ENCODE measurements at regions not wholly inside any gene's neighbourhood (a gene's known extent, or its start where the extent isn't known, plus 50 kb on each side); places are given as distances from the start of the nearest gene placed in this dataset.
"Not testable (repeated sequence)": the region's sequence is repeated elsewhere in the genome, so short reads cannot be mapped to it uniquely, and the experiment has no call there.

DNA sequence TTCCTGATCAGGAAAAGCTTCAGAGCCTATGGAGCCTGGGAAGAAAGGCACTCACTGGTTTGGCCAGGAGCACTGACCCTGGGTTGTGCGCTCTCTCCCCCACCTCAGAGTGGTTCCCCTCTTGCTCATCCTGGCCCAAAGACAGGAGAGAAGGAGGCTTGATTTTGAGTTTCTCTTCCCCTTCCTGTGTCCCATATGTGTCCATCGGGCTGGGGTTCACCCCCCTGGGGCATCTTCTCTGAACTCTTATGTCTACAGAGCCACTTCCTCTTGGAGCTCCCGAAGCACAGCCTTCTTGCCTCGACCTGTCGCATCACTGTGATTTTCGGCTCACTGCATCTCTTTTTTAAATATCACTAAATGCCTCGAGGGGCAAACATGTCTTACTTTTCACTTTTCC is 692.3 kb downstream of the RNF144A start:
- DNase-seq: no peak

DNA sequence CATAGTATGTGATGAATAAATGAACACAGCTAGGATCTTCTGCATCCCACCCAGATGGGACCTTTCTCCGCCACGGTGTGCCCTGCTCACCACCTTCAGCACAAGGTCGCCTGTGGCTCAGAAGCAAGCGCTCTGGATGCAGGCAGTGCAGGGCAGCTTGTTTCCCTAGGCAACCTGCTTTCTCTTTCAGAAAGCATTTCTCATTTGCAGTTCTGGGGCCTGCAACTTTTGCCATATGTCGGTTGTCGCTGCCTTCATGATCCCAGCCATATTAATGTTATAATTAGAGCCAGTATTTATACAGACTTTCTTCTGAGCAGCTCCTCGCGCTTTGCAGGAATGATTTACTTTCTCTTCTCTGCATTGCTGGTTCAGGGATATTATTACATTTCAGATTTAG is 692.8 kb downstream of the RNF144A start:
- no peak for DNase-seq

DNA sequence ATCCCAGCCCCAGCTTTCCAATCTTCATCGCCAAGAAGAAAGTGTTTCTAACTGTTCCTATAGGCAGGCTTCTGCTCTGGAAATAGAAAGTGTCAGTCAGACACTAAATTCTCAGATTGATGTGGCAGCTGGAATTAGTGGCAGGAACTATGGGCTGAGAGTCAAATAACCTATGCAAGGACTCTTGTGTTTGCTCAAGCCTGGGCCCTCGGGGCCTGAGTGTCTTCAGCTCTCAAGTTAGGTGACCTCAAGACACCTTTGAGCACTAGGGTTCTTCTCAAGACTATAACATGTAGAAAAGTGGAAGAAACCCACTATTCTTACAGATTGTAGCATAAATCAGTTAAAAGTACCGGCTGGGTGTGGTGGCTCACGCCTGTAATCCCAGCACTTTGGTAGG is 694.5 kb downstream of the RNF144A start:
- no peak for DNase-seq

DNA sequence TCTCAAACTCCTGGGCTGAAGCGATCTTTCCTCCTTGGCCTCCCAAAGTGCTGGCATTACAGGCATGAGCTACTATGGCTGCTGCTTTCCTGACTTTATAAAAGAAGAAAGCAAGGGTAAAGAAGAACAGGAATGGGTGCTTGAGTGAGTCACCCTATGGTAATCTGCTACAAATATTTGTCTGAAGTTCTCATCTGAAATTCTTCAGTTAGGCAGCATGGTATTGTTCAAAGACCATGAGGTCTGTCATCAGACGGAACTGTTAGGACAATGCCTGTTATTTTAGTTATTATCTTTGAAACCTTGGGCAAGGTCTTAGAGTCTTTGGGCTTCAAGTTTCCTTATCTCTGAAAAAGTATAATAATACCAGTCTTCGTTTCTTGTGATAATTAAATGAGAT is 695.8 kb downstream of the RNF144A start:
- no peak for DNase-seq

DNA sequence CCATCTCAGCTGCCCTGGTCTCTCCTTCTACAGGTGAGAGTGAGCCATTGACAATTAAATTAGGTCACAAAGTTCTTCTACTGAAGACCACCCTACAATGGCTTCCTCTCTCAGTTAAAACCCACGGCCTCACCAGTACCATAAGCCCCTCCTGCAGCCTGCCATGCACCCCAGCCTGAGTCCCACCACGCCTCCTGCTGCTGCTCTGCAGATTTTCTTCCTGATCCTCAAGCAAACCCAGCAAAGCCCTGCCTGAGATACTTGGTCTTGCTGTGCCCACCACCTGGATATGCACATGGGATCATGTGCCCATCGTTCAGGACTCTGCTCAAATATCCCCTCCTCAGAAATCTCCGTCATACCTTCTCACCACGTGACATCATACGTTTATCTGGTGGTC is 696.6 kb downstream of the RNF144A start:
- DNase-seq: no peak

DNA sequence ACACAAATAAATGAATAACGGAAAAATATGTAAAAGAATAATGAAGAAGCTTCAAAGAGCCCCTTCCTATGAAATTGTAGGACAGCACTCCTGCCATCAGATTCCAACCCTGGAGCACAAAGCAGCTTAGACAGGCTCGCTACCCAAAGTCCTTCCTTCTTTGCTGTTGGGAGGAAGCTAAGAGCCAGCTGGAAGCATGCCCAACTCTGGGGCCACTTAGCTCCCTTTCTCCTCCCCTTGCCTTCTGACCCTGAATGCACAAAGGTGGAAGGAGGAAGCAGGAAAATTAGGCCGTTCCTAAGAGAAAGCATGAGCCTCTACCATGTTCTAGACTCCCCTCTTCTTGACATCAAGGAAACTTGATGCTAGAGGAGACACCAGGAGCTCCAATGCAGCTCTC is 700.8 kb downstream of the RNF144A start:
- no peak for DNase-seq

DNA sequence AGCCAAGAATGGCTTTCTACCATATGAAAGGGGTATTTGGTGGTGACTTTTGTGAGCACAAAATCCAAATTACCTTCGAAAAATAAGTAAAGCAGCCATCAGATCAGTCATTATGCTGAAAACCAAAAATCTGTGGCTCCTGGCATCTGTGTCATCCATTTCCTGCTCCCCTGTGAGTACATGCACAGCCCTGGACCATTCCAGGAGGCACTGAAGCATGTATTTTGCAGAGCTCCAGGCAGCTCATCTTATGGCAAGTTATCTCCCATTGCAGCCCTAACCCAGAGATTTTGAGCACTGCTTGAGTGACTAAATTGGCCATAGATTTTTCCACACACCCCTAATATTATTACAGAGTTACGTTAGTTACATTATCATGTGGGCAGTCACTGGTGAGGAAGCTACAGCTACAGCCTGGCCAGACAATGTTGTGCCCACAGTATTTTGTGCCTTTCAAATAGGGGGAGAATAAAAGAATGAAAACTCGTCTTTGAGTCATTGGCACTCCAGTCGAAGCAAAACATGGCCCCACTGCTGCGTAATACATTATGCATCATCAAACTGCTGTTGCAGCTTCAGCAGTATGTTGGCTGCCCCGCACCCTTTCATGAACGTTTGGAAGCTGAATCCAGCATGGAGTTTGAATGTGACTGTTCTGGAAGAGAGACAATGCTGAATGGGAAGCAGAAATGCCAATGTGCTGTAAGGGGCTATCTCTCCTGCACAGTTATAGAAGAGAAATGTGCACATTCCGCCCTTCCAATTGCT is 702.2 kb downstream of the RNF144A start:
- DNase-seq: no peak

DNA sequence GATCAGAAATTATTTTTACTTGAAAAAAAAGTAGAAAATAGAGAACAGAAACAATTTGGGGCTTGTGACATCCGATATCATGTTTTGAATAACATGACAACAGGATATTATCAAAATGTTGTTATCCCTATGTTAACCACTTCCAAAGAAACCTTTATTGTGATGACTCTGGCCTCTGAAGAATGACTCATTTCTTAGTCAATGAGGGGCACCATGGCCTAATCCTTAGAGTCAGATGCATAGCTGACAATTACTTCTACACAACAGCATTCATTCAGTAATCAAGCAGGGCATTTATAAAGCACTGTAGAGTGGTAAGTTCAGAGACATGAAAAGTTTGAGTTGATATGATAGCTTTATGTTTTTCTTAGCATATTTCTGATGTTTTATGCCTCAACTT is 703.0 kb downstream of the RNF144A start:
- no peak for DNase-seq

DNA sequence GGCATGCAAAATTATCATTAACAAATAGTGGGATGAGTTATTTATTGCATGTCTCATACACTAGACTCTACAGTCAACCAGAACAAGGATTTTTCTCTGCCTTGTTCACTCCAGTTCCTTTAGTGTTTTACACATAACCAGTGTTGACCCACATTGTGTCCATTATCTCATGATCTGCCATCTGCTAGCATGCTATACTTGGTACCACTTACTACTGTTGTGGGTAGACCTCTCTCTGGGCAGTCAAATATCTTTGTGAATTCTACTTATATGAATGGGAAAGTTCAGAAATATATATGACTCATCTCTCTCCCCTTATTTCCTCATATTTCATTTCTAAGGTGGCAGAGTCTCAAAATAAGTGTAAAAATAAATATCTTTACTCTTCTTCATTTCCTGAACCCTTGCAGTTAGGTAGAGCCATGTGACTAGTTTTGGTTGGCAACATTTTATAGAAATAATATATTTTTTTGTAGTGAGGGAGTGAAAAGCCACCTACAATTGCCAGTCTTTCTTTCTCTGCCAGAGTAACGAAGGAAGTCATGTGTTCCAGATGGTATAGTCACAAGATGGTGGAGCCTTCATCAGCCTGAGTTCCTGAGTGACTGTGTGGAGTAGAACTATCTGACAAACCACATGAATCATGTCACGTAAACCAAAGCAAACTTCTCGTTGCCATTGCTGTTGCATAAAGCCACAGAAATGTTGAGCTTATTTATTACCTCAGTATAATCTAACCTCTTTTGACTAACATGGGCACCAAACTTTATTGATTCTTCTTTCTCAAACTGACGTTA is 704.0 kb downstream of the RNF144A start:
- no peak for DNase-seq

DNA sequence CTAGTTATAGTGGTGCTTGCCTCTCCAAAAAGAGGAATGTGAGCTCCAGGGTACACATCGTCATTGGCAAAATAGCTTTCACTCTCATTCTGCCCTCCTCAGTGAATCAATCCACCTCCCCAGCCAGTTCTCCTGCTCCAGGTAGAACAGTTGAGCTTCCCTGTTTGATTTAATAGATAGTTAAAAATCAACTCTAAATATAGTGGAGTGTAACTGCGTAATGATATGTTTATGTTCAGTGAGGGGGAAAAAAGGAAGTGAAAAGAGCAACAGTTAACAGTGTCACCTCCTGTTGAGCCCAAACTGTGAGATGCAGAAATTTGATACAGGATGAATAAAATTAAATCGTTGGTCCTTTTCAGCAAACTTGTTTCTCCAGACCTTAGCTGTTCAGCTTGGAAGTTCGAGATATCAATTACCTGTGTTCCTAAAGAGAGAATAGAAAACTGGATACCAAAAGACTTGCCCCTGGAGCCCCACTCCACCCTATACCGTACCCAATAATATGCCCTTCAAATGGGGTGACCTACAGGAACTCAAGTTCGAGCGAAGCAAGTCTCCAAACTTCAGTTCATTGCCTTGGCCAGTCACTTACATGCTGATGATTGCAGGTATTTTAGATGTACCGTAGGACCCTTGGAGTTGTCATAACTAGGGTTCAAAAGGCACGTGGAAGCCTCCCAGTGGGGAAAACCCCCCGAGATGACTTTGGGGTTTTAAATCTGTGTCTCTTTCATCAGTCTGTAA is 708.4 kb downstream of the RNF144A start:
- no peak for DNase-seq

DNA sequence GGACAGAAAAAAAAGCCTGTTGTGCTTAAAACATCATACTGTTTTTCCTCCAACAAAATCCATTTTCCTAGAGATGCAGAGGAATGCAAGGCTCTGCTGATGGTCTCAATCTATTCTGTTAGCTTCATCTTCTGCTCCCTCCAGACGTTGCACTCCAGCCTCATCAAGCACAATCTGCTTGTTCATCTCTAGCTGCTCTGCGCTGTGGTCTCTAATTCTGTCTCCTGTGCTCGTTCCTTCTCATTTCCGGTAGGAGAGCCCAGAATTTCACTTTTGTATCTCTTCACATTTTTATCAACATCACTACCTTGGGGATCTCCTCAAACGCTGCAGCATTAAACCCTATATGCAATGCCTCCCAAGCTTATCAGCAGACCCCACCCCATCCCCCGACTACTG is 708.9 kb downstream of the RNF144A start:
- DNase-seq: no peak

DNA sequence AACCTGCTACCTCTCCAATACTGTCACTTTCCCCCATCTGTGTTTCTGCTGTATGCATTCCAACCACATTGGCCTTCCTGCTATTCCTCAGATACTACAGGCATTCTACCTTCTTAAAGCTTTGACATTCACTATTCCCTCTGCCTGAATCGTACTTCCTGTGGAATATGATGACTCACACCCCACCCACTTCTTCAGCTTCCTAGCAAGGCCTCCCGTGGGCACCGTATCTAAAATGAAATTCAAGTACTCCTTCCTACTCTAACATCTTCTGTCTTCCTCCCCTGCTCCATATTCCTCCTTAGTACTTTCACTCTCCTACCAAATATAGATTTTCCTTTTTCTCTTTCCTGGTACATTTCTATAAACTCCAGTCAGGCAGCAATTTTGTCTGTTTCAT is 710.4 kb downstream of the RNF144A start:
- DNase-seq: no peak

DNA sequence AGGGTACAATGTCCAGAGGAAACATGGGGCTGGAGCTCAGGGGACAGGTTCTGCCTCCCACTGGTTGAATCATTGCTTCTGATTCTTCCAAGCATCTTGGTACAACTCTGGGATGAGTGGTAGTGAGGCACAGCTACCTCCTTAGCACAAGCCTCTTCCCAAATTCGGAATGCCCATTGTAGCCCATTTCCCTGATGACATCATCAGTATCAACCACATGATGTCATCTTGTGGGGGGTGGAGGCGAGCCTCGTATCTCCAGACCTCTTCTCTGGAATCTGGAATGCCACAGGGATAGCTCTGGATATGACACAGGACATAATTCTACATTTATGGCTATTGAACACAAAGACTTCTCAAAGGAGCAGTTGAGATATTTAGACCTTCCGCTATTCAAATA is 715.2 kb downstream of the RNF144A start:
- no peak for DNase-seq

DNA sequence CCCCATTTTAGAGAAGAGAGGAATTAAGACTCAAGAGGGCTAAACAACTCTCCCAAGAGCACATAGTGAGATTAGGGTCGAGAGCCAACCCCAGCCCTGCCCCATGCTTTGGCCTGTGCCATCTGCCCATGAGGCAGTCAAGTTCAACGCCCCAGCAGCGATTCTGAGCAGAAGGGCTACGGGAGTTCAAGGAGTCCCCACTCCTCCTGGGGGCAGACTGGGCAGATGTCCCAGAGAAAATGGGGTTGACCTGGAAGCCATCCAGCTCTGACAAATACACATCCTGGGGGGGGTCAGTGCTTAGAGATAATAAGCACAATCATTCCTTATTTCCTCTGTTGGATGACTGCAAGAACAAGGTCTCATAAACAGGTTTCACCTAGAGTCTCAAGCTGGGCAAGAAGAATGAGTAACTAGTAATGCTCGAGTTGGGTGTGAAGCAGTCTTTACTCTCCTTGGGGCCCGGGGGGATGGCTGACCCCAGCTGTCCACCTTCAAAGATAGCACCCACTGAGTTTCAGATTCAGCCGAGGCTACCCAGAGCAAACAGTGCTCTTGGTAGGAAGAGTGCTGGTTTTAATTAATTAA is 716.4 kb downstream of the RNF144A start:
- DNase-seq: no peak

DNA sequence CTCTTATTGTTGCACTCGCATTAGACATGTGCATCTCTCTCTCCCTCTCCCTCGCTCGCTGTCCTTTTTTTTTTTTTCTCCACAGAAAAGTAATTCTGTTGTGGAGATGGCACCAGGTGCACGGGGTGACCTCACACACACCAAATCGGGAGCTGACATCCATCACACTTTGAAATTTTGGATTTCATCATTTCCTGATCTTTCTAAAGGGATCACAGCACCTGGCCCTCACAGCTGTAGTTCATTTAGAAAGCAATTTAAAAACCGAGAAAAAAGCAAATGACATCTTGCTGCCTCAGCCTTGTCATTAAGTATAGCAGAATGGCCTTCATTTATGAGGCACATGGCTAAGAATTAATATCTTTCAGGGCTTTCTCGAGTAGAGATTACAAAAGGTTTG is 717.2 kb downstream of the RNF144A start:
- DNase-seq: no peak

DNA sequence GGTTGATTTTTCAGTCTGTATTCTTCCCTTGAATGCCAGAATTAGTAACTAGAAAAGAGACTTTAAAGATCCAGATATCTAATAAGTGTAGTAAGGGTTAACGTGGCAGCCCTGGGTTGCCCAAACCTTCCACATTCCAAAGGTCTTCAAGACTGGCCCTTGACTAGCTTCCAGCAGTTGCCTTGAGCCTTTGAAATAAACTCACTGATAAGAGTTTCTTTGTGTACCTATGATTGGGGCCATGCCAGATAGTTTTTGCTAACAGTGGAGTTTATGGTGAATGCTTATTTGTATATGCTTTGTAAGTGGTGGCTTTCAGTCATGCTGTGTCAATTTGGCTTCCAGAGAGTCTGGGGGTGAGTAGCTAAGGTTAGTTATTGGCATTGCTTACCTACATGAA is 722.3 kb downstream of the RNF144A start:
- no peak for DNase-seq

DNA sequence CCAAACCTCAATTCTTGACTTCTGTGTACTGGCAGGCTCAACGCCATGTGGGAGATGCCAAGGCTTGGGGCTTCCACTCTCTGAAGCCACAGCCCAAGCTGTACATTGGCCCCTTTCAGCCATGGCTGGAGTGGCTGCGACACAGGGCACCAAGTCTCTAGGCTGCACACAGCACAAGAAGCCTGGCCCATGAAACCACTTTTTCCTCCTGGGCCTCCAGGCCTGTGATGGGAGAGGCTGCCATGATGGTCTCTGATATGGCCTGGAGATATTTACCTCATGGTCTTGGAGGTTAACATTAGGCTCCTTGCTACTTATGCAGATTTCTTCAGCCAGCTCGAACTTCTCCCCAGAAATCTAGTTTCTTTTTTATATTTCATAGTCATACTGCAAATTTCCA is 724.1 kb downstream of the RNF144A start:
- not testable (repeated sequence) for DNase-seq

DNA sequence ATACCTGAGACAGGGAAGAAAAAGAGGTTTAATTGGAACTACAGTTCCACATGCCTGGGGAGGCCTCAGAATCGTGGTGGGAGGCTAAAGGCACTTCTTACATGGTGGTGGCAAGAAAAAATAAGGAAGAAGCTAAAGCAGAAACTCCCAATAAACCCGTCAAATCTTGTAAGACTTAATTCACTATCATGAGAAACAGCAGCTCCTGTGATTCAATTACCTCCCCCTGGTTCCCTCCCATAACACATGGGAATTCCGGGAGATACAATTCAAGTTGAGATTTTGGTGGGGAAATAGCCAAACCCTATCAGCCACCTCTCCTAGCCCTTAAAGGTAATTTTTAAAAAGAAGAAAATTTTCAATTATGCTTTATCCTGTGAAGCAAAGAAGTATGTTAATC is 728.8 kb downstream of the RNF144A start:
- no peak for DNase-seq

DNA sequence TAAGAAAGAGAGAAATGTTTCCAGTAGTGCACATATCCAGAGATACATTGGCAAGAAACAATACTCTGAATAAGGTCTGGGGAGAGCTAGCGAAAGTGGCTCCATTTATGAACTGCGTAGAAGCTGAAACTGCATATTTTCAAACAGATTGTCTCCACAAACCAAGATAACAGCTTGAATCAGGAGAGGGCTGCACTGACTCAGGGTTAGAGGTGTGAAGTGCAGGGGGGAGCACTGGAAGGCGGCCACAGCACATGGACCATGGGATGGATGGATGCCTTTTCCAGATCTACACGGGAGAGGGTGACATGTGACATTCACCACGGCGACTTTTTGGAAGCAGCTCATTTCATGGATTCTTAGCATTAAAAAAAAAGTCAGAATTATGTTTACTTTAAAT is 729.4 kb downstream of the RNF144A start:
- no peak for DNase-seq

DNA sequence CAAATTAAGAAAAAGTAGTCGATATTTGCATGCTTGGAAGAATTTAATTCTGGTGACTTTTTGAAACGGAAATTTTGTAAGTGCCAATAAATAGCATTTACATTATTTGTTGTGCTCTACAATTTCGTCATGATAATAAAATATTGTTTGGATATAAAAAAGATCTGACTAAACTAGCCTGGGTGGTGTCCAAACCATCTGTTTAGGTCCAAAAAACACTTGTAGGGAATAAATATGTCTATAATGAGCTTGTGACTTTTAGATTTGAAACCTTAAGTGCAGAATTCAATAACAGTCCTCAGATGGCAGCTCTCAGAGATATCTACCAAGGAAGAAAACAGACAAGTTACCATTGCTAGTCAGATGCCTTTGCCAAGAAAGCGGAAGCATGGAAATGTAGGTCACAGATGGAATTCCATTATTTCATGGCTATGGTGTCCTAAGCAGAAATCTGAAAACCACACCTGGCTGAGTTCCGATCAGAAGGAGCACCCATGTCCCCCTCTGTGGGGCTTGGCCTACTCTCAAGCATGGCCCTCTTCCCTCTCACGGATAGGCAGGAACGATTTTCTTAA is 731.1 kb downstream of the RNF144A start:
- no peak for DNase-seq

DNA sequence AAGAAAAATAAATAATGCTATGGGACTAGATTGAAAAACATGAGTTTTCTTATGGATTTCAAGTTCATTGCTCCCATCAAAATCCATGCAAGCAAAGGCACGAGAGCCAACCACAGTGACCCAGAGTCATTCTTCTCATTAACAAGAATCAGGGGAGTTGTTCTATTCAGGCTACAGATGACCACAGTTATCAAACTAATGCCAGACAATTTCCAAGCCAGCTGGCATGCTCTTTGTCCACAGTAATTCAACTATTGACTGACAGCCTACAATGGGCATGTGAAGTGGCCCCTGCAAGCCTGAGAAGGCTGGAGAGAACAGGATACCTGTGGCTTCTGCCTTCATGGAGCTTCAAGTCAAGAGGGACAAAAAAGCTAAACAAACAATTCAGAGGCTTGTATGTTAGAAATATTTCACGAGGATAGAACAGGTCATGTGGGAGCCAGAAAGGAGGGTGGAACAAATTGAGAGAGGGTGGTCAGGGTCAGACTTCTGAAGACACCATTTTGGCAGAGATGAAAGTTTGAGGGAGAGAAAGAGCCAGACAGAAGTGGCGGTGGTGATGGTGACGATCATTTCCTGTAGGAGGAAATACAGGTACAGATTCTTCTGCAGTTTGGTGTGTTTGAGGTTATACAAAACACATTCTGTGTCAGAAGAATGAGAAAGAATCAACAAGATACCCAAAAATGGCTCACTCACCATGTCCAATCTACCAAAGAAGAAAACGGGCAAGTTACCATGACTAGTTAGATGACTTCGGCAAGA is 732.4 kb downstream of the RNF144A start:
- no peak for DNase-seq

DNA sequence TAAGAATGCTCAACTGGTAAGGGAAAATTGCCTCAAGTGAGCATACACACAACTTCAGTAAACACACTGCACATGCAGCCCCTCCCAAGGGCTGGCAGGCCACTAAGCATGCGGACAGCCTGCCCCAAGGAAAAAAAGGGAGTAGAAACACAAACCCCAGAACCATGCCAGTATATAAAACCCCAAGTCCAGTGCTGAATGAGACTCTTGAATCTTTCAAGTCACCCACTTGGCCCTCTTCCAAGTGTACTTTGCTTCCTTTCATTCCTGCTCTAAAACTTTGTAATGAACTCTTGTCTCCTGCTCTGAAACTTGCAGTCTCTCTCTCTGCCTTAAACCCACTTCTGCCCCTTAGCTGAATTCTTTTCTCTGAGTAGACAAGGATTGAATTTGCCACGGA is 736.4 kb downstream of the RNF144A start:
- no peak for DNase-seq
